ENCODE measurements at regions not wholly inside any gene's neighbourhood (a gene's known extent, or its start where the extent isn't known, plus 50 kb on each side); places are given as distances from the start of the nearest gene placed in this dataset.

- no peak for TF ChIP-seq EZH2 (IDR thresholded peaks at IDR 0.05; ENCODE audit: borderline replicate concordance, low read depth, low read length, poor library complexity, severe bottlenecking)
- TF ChIP-seq CTCF (conservative IDR thresholded peaks at IDR 0.05; ENCODE audit: low read depth, low read length), result no peak
- POLR2A ChIA-PET (ENCODE audit: low non-redundant PET), result no interaction called here
- H3K4me3 ChIP-seq (ENCODE audit: low read depth, low read length, poor library complexity, severe bottlenecking), result no peak overlapping the region
- no TSS peak for BruUV-seq (replicated peaks)
- no peaks in the 10 kb centered on the region for H3K36me3 ChIP-seq (ENCODE audit: insufficient read depth, low read length, poor library complexity, severe bottlenecking)
- H3K27me3 ChIP-seq (replicated peaks; ENCODE audit: insufficient read depth, low read depth, low read length, poor library complexity), result no peaks in the 10 kb centered on the region
- DNase-seq (ENCODE audit: low spot score), result no peak
- H3K27ac ChIP-seq (ENCODE audit: low read depth, low read length, poor library complexity, severe bottlenecking), result no peak overlapping the region
- no peaks in the 10 kb centered on the region for H3K9me3 ChIP-seq (ENCODE audit: low read depth, low read length, poor library complexity, severe bottlenecking)
- H3K4me1 ChIP-seq (ENCODE audit: insufficient read depth, low read length, poor library complexity, severe bottlenecking), result no peaks in the 10 kb centered on the region
- CTCF ChIA-PET, result no interaction called here
- intact Hi-C loops (cut with micrococcal nuclease; ENCODE audit: unreplicated experiment), result no loop called here
Measured at GRCh38 chr4:34878961-34879360, 1365.4 kb downstream of the ARAP2 start.

DNA sequence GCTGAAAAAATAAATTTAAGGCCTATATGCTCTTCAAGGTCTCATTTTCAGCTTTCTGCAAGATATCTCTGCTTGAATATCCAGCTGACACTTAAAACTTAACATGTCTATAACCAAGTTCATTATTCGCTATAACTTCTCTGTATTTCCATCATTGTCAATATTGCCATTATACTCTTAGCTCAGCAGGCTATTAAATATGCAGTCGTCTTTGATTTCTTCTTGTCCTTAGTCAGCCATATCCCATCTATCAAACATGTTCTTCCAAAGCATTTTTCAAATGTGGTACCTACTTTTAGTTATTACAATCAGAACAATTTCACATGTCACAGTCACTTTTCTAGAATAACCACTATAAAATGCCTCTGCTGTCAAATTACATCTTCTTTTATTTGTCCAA lies 1364.1 kb downstream of the ARAP2 start:
- no TSS peak for BruUV-seq (replicated peaks)
- no peaks in the 10 kb centered on the region for H3K9me3 ChIP-seq (ENCODE audit: low read depth, low read length, poor library complexity, severe bottlenecking)
- TF ChIP-seq EZH2 (IDR thresholded peaks at IDR 0.05; ENCODE audit: borderline replicate concordance, low read depth, low read length, poor library complexity, severe bottlenecking) (no peak), CTCF (conservative IDR thresholded peaks at IDR 0.05; ENCODE audit: low read depth, low read length) (no peak)
- H3K27ac ChIP-seq (ENCODE audit: low read depth, low read length, poor library complexity, severe bottlenecking), result no peak overlapping the region
- DNase-seq (ENCODE audit: low spot score), result no peak
- ChIA-PET POLR2A (ENCODE audit: low non-redundant PET) (no interaction called here), CTCF (no interaction called here)
- no peaks in the 10 kb centered on the region for H3K36me3 ChIP-seq (ENCODE audit: insufficient read depth, low read length, poor library complexity, severe bottlenecking)
- no peaks in the 10 kb centered on the region for H3K27me3 ChIP-seq (replicated peaks; ENCODE audit: insufficient read depth, low read depth, low read length, poor library complexity)
- no peaks in the 10 kb centered on the region for H3K4me1 ChIP-seq (ENCODE audit: insufficient read depth, low read length, poor library complexity, severe bottlenecking)
- intact Hi-C loops (cut with micrococcal nuclease; ENCODE audit: unreplicated experiment), result no loop called here
- H3K4me3 ChIP-seq (ENCODE audit: low read depth, low read length, poor library complexity, severe bottlenecking), result no peak overlapping the region

GRCh38 chr4:34891892-34892291 lies 1352.4 kb downstream of the ARAP2 start:
- no peaks in the 10 kb centered on the region for H3K36me3 ChIP-seq (ENCODE audit: insufficient read depth, low read length, poor library complexity, severe bottlenecking)
- H3K4me1 ChIP-seq (ENCODE audit: insufficient read depth, low read length, poor library complexity, severe bottlenecking), result no peaks in the 10 kb centered on the region
- H3K9me3 ChIP-seq (ENCODE audit: low read depth, low read length, poor library complexity, severe bottlenecking), result peaks cover 4% of the 10 kb centered on the region
- POLR2A ChIA-PET (ENCODE audit: low non-redundant PET), result no interaction called here
- H3K4me3 ChIP-seq (ENCODE audit: low read depth, low read length, poor library complexity, severe bottlenecking), result no peak overlapping the region
- DNase-seq (ENCODE audit: low spot score), result no peak
- CTCF ChIA-PET, result no interaction called here
- BruUV-seq (replicated peaks), result no TSS peak
- TF ChIP-seq CTCF (conservative IDR thresholded peaks at IDR 0.05; ENCODE audit: low read depth, low read length) (no peak), EZH2 (IDR thresholded peaks at IDR 0.05; ENCODE audit: borderline replicate concordance, low read depth, low read length, poor library complexity, severe bottlenecking) (no peak)
- intact Hi-C loops (cut with micrococcal nuclease; ENCODE audit: unreplicated experiment), result no loop called here
- no peak overlapping the region for H3K27ac ChIP-seq (ENCODE audit: low read depth, low read length, poor library complexity, severe bottlenecking)
- H3K27me3 ChIP-seq (replicated peaks; ENCODE audit: insufficient read depth, low read depth, low read length, poor library complexity), result no peaks in the 10 kb centered on the region
